ENCODE measurements at regions not wholly inside any gene's neighbourhood (a gene's known extent, or its start where the extent isn't known, plus 50 kb on each side); places are given as distances from the start of the nearest gene placed in this dataset.
"Not testable (repeated sequence)": the region's sequence is repeated elsewhere in the genome, so short reads cannot be mapped to it uniquely, and the experiment has no call there.

- no peak for DNase-seq
Measured at GRCh38 chr6:86203044-86203443, 560.4 kb upstream of the SYNCRIP start.

DNA sequence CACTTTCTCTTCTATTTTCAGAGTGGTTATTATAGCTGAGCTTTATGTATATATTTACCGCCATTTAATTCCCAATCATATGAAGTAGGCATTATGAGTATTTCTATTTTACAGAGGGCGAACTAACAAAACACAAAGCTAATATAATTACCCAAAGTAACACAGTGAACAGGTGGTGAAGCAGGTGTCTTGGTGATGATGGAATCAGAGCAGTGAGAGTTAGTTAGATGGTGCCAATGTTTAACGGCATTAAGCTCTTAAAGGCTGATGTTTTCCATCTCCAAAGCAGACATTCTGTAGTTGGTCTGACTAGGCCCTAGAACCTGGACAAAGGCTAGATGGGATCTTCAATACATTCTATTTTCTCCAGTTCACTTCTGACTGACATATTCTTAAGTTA is 551.1 kb upstream of the SYNCRIP start:
- peak; percentile 4 for DNase-seq

- DNase-seq: peak; percentile 60
Measured at GRCh38 chr6:86192123-86192522, 549.4 kb upstream of the SYNCRIP start.

GRCh38 chr6:86175149-86175548 is 532.5 kb upstream of the SYNCRIP start:
- DNase-seq: peak; percentile 81

DNA sequence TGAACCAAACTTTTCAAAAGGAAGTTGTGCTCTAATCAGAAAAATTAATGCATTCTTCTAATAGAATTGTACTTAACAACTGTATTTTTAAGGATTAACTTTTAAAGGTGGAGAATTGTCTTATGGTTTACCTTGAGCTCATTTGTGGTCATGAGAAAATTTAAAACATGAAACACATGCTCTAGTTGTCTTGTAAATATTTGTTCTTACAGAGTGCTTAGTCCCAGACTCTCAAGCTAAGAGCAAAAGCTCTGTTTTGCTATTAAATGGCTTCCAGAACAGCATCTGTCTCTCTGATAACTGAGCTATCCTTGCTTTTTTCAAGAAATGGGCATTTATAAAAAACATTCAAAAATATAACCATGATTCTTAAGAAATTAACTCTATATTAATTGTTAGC is 512.2 kb upstream of the SYNCRIP start:
- peak; percentile 23 for DNase-seq

DNA sequence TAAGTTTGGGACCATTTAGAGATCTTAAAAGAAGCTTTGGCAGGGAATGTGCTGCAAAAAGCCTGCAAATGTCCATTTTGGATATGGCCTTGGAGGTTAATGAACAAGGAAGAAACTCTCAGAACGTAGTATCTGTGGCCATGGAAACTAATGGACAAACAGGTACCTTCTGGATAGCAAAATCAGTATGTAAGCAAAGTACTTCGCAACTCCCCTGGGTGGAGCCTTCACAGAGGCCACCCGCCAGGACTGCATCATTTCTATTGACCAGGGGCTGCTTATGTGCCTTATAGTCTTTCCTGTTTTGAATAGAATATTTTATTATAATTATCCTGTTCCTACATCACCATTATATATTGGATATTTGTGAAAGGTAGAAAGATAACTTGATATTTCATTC is 510.8 kb upstream of the SYNCRIP start:
- DNase-seq: peak; percentile 8

- no peak for DNase-seq
Measured at GRCh38 chr6:86152546-86152945, 509.9 kb upstream of the SYNCRIP start.

- DNase-seq: no peak
Measured at GRCh38 chr6:86148586-86148985, 505.9 kb upstream of the SYNCRIP start.

DNA sequence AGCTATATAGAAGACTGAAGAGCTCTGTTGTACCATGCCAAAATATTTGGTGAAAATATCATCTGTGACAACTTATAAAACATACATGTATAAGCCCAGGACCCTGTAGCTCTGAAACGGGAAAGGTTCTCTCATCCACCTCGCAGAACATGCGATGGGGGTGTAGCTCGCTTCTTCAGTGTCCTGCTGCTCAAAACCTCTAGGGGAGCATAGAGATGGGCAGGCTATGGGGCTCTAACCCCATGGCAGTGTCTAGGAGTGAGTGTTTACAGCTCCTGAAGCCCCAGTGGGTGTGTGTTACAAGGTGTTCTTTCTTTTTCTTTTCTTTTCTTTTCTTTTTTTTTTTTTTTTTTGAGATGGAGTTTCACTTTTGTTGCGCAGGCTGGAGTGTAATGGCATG is 505.2 kb upstream of the SYNCRIP start:
- peak; percentile 21 for DNase-seq

DNA sequence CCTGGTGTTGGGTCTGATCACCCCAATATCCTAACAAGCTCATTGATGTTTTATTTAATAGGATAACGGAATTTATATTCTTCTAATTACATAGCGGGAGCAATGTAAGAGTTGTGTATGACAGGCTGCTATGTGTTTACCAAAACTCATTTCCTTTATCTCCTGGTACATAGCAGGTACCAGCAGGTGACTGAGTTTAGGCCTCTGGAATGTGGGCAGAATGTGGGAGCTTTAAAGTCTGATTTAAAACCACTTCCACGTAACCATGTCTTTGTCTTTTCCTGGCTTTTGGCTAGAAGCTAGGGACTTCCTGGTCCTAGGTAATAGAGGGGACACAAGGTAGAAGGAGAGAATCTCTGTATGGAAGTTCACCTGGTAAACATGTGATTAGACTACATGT is 504.6 kb upstream of the SYNCRIP start:
- DNase-seq: peak; percentile 20

DNA sequence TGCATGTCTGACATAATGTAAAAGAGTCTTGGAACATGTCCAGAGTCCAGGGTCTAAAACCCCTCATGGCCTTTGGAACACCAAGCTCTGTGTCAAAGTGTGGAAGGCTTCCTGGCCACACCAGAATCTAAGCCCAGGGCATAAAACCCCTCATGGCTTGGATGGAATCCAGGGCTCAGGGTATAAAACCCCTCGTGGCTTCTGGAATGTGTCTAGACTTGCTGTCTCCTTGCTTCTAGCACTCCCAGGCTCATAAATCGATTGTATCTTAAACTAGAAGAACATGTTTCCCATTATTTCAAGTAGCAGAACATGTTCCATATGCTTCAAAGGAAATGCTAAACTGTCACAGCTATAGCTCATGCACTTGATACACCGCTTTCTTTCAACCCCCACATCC is 504.1 kb upstream of the SYNCRIP start:
- not testable (repeated sequence) for DNase-seq

DNA sequence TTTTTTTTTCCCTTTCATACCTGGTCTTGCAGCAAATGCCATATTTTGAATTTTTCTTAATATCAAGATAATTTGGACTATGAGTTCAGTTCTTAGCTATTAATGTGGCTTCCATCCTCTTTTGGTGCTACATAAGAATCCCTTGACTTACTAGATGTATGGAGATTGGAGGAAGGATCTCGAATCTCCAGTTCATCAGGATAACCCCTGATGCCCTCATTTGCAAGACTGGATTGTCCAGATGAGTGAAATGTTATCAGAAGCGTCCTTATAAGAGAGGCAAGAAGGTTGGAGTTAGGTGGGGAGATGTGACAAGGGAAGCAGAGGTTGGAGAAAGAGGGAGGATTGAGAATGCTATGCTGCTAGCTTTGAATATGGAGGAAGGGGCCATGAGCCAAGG is 499.6 kb upstream of the SYNCRIP start:
- no peak for DNase-seq

DNA sequence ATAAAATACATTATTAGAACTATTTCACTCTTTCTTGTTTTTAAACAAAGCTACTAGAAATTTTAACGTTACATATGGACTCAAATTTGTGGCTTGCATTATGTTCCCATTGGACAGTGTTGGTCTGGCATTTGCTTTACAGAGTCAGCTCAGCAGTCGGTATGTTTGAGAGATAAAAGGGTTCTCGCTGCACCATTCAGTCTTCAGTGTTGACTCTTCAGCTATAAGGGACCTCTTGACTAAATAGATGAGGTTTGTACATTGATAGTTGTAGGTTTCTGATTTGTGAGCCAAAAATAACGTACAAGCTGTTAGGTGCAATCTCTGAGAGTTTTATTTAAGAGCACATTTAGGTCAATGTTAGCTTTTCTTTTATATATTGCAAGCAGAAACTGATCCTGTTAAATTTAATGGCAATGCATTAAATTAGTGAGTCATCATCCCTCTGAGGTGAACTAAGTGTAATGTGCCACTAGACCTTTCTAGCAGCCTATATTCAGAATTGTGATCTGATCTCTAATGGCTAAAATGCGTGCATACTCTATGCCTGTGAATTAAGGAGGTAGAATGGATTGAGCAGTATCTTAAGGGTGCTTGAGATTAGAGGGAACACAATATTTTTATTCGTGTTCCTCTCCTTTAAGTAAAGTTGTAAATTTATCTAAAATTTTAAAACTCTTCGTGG is 485.6 kb upstream of the SYNCRIP start:
- peak; percentile 12 for DNase-seq

DNA sequence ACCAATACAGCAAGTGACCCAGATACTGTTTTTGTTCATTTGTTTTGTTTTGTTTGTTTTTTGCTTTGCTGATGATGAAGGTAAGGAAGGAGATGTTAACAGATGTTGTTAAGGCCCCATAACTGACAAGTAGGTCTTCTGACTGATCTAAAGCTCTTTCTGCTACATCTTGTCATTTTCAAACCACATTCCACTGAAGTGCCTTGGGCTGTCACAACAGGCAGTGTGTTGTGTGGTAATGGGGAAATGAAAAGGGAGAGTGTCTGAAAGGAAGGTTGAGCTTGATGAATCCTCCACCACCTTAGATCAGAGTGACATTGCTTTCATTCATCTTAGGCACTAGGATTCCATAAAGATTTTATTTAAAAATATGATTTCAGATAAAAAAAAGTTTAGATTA is 479.4 kb upstream of the SYNCRIP start:
- DNase-seq: no peak

DNA sequence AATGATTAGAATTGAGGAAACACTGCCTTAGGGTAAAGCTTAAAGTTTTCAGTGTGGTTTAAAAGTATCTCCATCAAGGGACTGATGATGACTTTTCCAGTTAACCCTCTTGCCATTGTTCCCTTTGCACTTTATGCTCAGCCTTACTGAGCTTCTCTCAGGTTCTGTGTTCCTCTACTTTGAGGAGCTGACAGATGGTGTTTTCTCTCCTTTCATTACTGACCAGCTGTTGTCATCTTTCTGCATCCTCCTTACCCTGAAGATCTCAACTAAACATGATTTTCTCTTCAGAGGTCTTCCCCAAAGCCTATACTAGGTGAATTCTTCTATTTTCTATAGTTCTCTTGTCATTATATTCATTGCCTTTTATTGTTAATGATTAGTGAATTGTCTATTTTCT is 475.6 kb upstream of the SYNCRIP start:
- DNase-seq: no peak

DNA sequence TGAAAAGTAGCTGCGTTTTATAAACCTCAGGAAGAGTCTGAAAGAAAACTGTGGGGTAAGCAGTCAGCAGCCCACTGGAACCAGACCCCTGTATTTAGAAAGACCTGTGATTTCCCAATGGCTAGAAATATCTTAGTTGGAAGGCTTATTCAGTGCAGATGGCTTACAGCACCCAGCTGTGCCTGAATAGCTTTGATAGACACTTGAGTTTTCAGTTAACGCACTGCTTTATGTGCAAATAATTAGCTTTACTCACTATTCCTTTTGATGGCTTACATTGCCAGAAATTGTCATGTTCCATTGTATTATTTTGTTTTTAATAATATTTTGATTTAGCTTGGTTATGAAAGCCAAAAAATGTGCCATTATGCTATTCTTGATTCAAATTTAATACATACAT is 465.3 kb upstream of the SYNCRIP start:
- DNase-seq: no peak

DNA sequence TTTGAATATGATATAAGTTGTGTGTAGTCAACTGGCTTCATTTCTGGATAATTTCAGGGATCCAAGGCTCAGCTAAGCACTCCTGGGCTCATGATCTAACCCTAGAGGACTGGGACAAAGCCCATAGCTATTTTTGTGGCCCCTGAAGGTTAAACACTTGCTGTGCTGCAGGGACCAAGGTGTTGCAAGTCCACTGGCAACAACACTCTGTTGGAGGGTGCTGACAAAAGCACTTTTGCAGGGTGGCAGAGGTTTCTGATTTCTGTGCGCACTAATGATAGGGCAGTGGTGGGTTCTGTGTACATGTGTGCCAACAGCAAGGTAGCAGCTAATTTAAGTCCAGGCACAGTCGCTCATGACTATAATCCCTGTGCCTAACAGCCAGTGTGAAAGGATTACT is 445.3 kb upstream of the SYNCRIP start:
- no peak for DNase-seq

- DNase-seq: no peak
Measured at GRCh38 chr6:86079938-86080337, 437.3 kb upstream of the SYNCRIP start.

DNA sequence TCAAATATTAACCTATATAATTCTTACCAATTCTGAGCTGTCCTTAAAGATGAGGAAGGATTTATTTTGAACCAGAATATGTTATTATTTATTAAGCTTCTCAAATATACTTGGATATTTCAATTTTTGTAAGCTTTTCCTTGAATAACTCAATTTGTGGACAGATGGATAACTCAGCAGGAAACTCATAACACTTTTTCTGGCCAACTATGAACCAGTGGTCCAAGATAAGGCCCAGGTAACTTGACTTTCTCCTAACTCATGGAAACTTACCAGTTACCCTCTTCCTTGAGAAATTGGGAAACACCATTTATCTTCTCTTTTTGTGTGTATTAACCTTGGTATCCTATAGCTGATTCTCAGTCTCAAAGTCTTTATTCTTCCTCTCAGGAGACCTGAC is 427.5 kb upstream of the SYNCRIP start:
- no peak for DNase-seq

DNA sequence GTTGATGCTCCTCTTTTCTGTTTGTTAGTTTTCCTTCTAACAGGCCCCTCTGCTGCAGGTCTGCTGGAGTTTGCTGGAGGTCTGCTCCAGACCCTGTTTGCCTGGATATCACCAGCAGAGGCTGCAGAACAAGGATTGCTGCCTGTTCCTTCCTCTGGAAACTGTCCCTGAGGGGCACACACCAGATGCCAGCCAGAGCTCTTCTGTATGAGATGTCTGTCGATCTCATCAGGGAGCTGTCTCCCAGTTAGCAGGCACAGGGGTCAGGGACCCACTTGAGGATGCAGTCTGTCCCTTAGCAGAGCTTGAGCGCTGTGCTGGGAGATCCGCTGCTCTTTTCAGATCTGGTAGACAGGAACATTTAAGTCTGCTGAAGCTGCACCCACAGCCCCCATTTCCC is 422.3 kb upstream of the SYNCRIP start:
- not testable (repeated sequence) for DNase-seq

- DNase-seq: peak; percentile 74
Measured at GRCh38 chr6:86057293-86057980, 414.8 kb upstream of the SYNCRIP start.

- DNase-seq: no peak
Measured at GRCh38 chr6:86045038-86045437, 402.4 kb upstream of the SYNCRIP start.

DNA sequence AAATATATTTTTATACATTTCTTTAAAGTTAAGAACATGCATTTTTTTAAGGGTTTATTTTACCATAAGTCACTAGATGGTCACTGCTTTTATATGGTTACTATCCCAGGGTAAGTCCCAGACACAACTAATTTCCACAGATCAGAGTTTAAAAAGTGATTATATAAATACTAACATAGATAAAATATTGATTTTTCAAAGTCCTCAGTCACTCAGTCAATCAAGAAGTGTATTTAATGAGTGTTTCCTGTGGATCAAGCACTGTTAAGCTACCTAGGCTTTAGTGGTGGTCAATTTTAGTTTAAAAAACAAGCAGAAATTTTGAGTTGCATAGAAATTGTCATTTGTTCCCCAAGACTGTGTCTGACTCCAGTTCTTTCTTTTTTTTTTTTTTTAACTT is 399.5 kb upstream of the SYNCRIP start:
- DNase-seq: no peak

DNA sequence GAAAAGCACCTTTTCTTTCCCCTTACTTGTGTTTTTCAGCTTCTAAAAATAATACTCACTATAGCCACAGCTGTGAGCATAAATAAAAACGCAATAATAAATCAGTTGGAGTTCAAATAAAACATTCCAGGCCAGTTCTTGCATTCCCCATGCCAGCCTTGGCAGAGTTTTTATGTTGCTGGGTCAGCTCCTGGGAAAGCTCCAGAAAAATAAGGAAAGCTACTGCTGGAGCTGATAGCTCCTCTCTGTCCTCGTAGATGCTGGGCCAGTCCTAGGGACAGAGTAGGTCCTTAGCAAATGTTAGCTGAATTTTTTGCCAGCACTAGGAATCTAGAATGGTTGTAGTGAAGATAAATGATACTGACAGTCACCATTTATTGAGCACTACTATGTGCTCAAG is 389.0 kb upstream of the SYNCRIP start:
- DNase-seq: no peak

GRCh38 chr6:86030875-86031274 is 388.2 kb upstream of the SYNCRIP start:
- DNase-seq: peak; percentile 39

Measured in DMS53 (cell line).